Activated naive CD4-positive, alpha-beta T cell (primary cell): ENCODE measurements at regions not wholly inside any gene's neighbourhood (a gene's known extent, or its start where the extent isn't known, plus 50 kb on each side); places are given as distances from the start of the nearest gene placed in this dataset.

Source experiments
- DNase-seq, 4 experiments: peaks; one replicate each; lab custom pipeline; 2025; lab: John Stamatoyannopoulos, UW

DNA sequence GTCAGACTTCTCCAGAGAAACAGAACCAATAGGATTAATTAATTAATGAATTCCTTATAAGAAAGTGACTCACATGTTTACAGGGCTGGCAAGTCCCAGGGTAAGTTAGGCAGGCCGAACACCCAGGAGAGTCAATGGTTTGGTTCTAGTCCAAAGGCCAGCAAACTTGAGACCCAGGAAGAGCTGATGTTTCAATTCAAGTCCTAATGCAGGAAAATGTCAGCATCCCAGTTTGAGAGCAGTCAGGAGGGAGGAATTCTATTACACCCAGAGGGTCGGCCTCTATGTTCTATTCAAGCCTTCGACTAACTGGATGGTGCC, 466.0 kb downstream of the INSC start:
- no peak for DNase-seq

GRCh38 chr11:15584158-15584557, 469.4 kb downstream of the INSC start:
- no peak for DNase-seq

- DNase-seq: no peak
Measured at GRCh38 chr11:15585602-15586331, 471.0 kb downstream of the INSC start.

DNA sequence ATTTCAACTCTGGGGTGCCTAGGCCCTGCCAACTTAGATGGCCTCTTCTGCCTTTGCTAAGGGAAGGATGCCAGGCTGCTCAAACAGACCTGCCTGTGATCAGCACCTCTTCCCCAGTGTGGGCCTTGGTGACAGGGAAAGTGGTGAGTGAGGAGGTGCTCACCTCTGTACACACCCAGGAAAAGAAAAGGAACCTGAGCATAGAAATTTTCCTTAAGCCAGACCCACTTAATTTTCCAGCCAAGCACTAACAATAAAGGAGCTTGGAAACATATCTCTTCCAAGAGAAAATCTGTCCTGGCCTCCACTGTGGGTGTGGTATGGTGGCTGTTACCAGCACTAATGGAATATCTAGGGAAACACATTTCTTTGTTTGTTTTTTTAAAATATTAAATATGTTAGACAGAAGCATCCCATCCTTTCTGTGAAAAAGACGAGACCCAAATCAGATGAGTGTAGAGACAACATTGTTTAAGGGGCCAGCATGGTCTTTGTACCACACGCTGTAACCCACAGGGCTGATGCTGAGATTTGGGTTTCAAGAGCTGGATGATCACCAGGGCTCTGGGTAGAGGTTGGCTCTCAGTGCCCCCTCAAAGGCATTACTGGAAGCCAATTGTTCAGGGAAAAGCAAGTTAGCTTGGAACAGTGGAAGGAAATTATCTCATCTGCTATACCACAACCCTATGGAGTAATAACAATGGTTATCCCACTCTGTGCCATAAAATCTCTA, 472.2 kb downstream of the INSC start:
- DNase-seq: no peak

DNA sequence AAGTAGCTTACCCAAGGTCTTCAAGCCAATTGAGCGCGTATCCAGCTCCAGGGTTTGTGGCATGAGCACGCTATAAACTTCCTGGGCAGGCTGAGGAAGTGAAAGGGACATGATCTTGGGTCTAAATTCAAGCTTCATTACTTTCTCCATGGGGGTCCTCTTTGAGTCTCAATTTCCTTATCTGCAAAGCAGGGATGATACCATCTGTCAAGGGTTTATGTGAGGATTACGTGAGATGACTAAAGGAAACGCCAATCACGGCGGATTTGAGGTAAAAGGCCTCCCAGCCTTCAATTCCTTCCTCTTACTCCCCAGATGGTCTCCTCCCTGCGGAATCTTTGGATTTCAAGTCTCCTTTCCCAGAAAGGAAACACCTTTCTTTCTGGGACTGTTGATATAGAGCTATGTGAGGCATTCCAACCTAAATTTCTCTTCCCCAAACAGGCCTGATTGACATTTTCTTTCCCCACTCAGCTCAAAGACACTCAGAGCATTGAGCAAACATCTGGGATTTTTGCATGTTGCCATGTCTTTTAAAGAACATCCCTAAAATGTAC, 474.4 kb downstream of the INSC start:
- no peak for DNase-seq

DNA sequence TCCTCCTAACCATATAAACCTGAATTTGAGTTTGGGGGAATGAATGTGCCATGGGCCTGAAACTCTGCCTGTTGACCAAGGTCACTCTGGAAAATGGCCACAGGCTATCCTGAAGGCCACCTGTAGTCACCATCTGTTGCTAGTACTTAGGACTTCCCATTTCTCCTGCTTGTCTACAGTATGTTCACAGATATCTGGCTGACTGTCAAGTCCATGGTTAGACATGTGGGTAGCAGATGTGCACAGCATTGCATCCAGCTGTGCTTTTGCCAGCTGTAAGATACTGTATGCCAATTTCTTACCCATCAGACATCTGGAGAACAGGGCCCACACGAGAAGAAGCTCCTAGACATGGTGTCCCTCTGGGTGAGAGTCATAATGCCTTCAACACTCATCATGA, 475.4 kb downstream of the INSC start:
- no peak for DNase-seq

DNA sequence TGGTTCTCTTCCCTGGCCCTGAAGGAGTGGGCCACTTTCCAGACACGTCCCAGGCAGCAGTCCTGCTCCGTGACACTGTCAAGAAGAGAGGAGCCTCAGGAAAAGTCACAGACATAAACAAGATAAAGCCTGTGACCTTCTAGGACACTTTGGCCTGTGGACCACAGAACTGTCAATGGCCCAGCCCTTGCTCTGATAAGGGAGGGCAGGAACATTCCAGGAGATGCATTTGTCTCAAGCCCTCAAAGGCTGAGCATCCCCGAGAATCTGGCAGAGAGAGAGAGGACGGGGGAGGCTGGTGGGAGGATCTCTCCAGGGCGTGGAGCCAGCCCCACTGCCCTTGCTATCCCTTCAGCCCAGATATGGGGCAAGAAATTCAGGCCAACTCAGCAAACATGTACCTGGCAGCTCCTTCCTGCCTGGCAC, 476.4 kb downstream of the INSC start:
- no peak for DNase-seq

- DNase-seq: no peak
Measured at GRCh38 chr11:15594607-15595006, 479.9 kb downstream of the INSC start.

DNA sequence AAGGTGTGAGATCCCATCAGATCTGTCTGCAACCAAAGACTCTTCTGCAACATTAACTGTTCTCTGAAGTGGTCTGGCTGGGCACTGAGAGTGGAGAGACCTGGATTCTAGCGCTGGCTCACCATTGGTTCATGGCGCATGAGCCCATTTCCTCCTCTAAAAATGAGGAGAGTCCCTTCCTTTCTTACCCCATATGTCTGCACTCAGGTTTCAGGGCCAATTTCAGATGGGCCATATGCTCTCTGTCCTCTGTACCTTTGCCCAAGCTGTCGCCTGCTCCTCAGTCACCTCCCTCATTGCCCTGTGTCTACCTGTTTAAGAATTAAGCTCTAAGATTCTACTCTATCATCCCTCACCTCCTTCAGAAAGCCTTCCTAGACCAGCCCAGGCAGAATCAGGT, 484.7 kb downstream of the INSC start:
- DNase-seq: no peak

DNA sequence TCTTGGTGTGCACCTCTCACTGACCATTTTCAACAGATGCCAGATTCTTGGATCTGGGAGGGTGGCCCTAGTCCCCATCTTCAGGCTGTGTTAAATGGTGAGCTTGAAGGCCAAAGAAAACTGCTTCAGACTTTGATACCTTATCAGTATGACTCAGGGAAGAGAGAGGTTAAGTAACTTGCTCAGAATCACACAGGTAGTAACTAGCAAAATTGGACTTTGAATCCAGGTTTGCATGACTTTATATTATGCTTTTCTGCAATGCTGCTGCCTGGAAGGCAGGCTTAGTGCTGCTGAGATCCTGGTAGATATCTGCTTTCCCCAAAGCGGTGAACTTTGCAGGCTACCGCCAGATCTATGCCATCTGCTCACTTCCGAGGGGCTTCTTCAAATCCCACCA, 487.3 kb downstream of the INSC start:
- DNase-seq: no peak

DNA sequence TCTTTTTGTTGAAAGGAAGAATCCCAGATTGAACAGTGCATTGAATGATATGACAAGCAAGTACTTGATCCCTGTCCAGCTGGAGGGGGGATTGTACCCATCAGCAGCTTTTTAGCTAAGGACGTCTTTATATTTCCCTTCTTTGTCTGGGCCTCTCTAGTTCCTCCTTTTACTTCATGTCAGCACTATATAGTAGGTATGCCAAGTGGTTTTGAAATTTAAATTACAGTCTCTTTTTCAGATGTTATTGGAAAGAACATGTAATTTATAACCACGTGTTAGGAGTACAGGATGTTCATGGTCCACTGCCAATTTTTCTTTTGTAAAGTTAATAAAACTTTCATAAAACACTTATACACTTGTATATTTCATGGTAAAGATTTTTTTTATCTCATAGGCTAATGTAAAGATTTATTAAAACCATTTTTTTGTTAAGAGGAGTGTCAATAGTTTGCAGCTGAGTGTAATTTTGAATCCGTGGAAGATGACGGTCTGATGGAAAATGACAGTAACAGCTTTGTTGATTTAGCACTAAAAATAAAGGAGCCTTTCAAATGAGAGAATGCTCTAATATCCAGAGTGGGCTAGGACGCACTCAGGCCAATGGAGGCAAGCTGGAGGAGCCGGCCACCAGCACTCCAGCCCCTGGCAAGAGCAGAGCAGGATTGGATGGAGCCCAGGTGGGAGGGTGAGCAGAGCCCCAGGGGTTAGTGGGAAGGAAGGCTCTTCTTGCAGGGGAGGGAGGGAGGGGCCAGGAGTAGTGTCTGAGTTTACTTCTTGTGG, 488.3 kb downstream of the INSC start:
- no peak for DNase-seq

- DNase-seq: no peak
Measured at GRCh38 chr11:15605094-15605493, 490.4 kb downstream of the INSC start.

GRCh38 chr11:15607361-15608036, 492.8 kb downstream of the INSC start:
- DNase-seq: no peak

DNA sequence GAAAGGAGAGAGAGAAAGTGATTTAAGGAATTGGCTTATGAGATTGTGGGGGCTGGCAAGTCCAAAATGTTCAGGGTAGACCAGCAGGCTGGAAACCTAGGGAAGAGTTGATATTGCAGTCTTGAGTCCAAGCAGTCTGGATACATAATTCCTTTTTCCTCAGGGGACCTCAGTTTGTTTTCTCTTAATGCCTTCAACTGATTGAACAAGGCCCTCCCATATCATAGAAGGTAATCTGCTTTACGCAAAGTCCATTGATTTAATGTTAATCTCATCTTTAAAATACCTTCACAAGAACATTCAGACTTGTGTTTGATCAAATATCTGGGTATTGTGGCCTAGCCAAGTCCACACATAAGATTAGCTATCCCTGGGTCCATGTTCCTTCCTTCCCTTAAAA, 494.7 kb downstream of the INSC start:
- DNase-seq: no peak

DNA sequence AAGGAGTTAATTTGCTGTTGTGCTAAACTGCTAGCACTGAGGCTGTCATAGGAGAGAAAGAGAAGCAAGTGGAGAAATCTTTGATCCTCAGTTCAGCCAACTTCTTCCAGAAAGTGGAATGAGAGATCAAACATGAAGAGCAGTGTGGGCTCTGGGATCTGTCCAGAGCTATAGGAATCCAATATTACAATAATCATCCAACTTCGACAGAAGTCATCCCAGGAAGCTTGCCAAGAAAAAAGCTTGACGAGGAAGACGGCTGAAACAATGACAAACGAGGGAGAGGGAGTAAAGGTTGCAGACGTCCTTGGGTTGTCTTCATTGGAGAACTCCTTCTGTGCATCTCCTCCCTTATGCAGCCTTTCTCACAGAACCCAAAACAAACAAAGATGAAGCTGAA, 496.2 kb downstream of the INSC start:
- no peak for DNase-seq

- DNase-seq: no peak
Measured at GRCh38 chr11:15613251-15613650, 498.5 kb downstream of the INSC start.

DNA sequence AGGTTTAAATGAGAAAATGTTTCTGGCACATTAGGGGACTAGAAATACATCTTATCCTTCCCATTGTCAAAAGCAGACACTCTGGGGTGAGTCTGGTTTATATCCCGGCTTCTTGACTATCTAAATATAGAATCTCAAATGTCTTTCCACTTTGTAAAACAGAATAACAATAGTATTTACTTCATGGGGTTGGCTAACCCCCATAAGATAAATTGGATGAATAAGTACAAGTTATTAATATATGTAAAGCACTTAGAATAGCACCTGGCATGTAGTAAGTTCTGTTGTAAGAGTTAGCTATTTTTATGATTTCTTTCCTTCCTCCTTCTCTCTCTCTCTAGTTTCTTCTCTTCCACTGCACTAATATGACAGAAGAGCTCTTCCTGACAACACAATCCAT, 499.1 kb downstream of the INSC start:
- DNase-seq: no peak

GRCh38 chr11:15615398-15616096, 500.8 kb downstream of the INSC start:
- no peak for DNase-seq

DNA sequence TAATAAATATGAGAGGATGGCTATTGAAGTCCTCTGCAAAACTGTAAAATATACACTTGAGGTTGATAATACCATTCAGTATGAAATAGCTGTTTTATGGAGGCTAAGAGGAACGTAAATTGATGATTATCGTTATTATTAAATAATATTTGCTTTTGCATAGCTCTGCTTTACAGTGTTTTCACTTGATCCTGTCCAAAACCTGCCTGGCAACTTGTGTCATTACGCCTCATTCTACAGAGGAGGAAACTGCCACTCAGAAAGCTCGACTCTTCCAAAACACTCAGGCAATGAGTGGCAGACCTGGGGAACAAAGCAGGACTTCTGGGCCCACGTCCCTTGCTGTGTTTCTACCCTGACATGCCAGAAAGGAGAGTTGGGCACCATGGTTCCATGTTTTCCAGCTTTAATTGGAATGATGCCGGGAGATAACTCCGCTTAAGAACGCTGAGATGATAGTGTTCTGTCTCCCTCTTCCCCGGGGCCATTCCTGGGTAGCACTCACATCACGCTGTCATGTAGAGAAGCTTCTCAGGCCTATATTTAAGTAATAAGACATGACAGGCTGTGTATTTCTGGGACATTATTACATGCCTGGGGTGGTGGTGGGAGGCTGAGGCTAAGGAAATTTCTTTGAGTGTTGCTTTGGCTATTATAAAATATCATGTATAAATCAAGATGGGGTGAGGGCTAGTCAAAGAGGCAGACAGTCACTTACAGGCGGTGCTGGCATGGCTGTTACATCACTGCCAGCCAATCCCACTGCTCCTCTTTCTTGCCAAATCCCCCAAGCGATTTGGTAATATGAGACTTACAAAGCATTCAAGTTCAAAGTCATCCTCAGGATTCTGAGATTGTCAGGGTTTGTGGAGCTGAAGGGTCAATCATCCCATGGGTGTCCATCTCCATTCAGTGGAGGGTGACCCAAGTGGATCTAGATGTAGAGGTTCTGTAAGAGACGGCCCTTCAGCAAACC, 501.7 kb downstream of the INSC start:
- no peak for DNase-seq

DNA sequence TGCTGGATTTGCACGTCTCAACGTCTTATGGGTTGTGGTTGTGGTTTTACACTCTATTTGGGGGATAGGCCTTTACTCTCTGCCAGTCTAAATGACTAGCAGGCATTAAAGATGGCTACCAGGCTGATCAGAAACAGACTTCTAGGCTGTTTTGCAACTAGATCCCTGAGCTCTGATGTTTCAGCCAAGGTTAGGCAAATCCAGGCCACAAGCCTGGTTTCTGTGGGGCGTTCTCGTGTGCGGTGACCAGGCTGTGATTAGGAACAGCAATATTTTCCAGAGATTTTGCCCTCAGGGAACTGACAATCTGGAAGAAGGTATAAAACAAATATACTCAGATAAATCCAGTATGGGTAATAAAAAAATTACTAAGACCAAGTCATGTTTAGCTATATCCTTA, 502.4 kb downstream of the INSC start:
- DNase-seq: no peak
